Activated T-cell treated with anti-CD3 and anti-CD28 coated beads, Interleukin-2, amount 50 U/mL, for 72 hours (primary cell): ENCODE measurements at regions not wholly inside any gene's neighbourhood (a gene's known extent, or its start where the extent isn't known, plus 50 kb on each side); places are given as distances from the start of the nearest gene placed in this dataset.

Source experiments
- ATAC-seq, 2 donors: fragments of 150-1000 bp; cut with Tn5 transposase; replicated peaks in 1 of 2; 2 replicates each; pipeline ENCODE4 v1.10.0; 2021; ENCODE audit warnings: moderate library complexity in 2 of 2, mild to moderate bottlenecking in 1 of 2
- DNase-seq, 2 donors: peaks; one replicate each; pipeline ENCODE4 v3.0.0; 2021 to 2022; ENCODE audit warnings: mixed read lengths in 1 of 2
- H3K27ac Mint-ChIP-seq: one replicate; pipeline ENCODE4 v1.8.0; 2022; ENCODE audit warnings: mild to moderate bottlenecking, moderate library complexity, mixed read lengths
- H3K27me3 Mint-ChIP-seq: one replicate; pipeline ENCODE4 v1.8.0; 2022; ENCODE audit warnings: low read depth, mixed read lengths
- H3K36me3 Mint-ChIP-seq, 2 donors: one replicate each; pipeline ENCODE4 v1.8.0; 2022; ENCODE audit warnings: mixed read lengths in 2 of 2, mild to moderate bottlenecking in 1 of 2; ENCODE audit not compliant: insufficient read depth in 2 of 2
- H3K4me1 Mint-ChIP-seq: one replicate; pipeline ENCODE4 v1.8.0; 2022; ENCODE audit warnings: low read depth, mixed read lengths
- H3K4me3 Mint-ChIP-seq, 2 donors: one replicate each; pipeline ENCODE4 v1.8.0; 2022; ENCODE audit warnings: mild to moderate bottlenecking in 2 of 2, mixed read lengths in 2 of 2, moderate library complexity in 2 of 2
- H3K9me3 Mint-ChIP-seq, 2 donors: one replicate each; pipeline ENCODE4 v1.8.0; 2022; ENCODE audit warnings: mixed read lengths in 2 of 2

GRCh38 chr5:143870362-143870761 lies 58.4 kb downstream of the HMHB1 start:
- no peaks in the 10 kb centered on the region for H3K9me3 Mint-ChIP-seq
- DNase-seq (no peak), ATAC-seq (no peak)
- H3K27me3 Mint-ChIP-seq = no peaks in the 10 kb centered on the region
- H3K4me3 Mint-ChIP-seq = no peak overlapping the region
- peaks cover 0 to 1% of the 10 kb centered on the region in 2 donors for H3K36me3 Mint-ChIP-seq
- H3K4me1 Mint-ChIP-seq = no peaks in the 10 kb centered on the region
- H3K27ac Mint-ChIP-seq = no peak overlapping the region

- H3K27ac Mint-ChIP-seq = no peak overlapping the region
- DNase-seq = no peak
- no peaks in the 10 kb centered on the region for H3K4me1 Mint-ChIP-seq
- H3K27me3 Mint-ChIP-seq = no peaks in the 10 kb centered on the region
- H3K9me3 Mint-ChIP-seq = no peaks in the 10 kb centered on the region
- no peak overlapping the region for H3K4me3 Mint-ChIP-seq
- peaks cover 0 to 1% of the 10 kb centered on the region in 2 donors for H3K36me3 Mint-ChIP-seq
- ATAC-seq = no peak
Observed at GRCh38 chr5:143870871-143871632, 59.1 kb downstream of the HMHB1 start.

- Mint-ChIP-seq H3K27ac (no peak overlapping the region), H3K4me1 (no peaks in the 10 kb centered on the region), H3K9me3 (no peaks in the 10 kb centered on the region), H3K27me3 (no peaks in the 10 kb centered on the region), H3K4me3 (no peak overlapping the region), H3K36me3 (peaks cover 0 to 1% of the 10 kb centered on the region in 2 donors)
- DNase-seq = no peak
- no peak for ATAC-seq
Observed at GRCh38 chr5:143871672-143872071, 59.7 kb downstream of the HMHB1 start.

- no peak for DNase-seq
- Mint-ChIP-seq H3K4me3 (no peak overlapping the region), H3K27ac (no peak overlapping the region), H3K9me3 (no peaks in the 10 kb centered on the region), H3K36me3 (peaks cover 0 to 1% of the 10 kb centered on the region in 2 donors), H3K27me3 (no peaks in the 10 kb centered on the region), H3K4me1 (no peaks in the 10 kb centered on the region)
- ATAC-seq = no peak
Observed at GRCh38 chr5:143874312-143874711, 62.4 kb downstream of the HMHB1 start.

- H3K4me1 Mint-ChIP-seq = no peaks in the 10 kb centered on the region
- H3K27me3 Mint-ChIP-seq = no peaks in the 10 kb centered on the region
- DNase-seq (no peak), ATAC-seq (no peak)
- peaks cover 0 to 6% of the 10 kb centered on the region in 2 donors for H3K9me3 Mint-ChIP-seq
- no peak overlapping the region for H3K27ac Mint-ChIP-seq
- peaks cover 0 to 2% of the 10 kb centered on the region in 2 donors for H3K36me3 Mint-ChIP-seq
- no peak overlapping the region for H3K4me3 Mint-ChIP-seq
Observed at GRCh38 chr5:143877196-143877595, 65.2 kb downstream of the HMHB1 start.

GRCh38 chr5:143878430-143878829 lies 66.5 kb downstream of the HMHB1 start:
- DNase-seq = no peak
- H3K4me3 Mint-ChIP-seq = no peak overlapping the region
- peaks cover 0 to 8% of the 10 kb centered on the region in 2 donors for H3K9me3 Mint-ChIP-seq
- no peaks in the 10 kb centered on the region for H3K27me3 Mint-ChIP-seq
- H3K4me1 Mint-ChIP-seq = peaks cover 6% of the 10 kb centered on the region
- H3K36me3 Mint-ChIP-seq = peaks cover 0 to 2% of the 10 kb centered on the region in 2 donors
- no peak for ATAC-seq
- H3K27ac Mint-ChIP-seq = no peak overlapping the region

GRCh38 chr5:143879646-143880045 lies 67.7 kb downstream of the HMHB1 start:
- DNase-seq (no peak), ATAC-seq (no peak)
- Mint-ChIP-seq H3K9me3 (peaks cover 0 to 8% of the 10 kb centered on the region in 2 donors), H3K27ac (no peak overlapping the region), H3K27me3 (no peaks in the 10 kb centered on the region), H3K4me3 (no peak overlapping the region), H3K36me3 (peaks cover 0 to 1% of the 10 kb centered on the region in 2 donors), H3K4me1 (peaks cover 6% of the 10 kb centered on the region)

GRCh38 chr5:143880178-143880577 lies 68.2 kb downstream of the HMHB1 start:
- H3K36me3 Mint-ChIP-seq = peaks cover 0 to 1% of the 10 kb centered on the region in 2 donors
- ATAC-seq = no peak

GRCh38 chr5:143882520-143882919 lies 70.6 kb downstream of the HMHB1 start:
- H3K4me1 Mint-ChIP-seq = peaks cover 6% of the 10 kb centered on the region
- H3K27ac Mint-ChIP-seq = peak overlapping the region; percentile 41
- H3K36me3 Mint-ChIP-seq = peaks cover 0 to 1% of the 10 kb centered on the region in 2 donors
- ATAC-seq (peak; percentile 41 to 52), DNase-seq (no peak)
- peaks cover 5% of the 10 kb centered on the region for H3K27me3 Mint-ChIP-seq
- H3K9me3 Mint-ChIP-seq = peaks cover 0 to 8% of the 10 kb centered on the region in 2 donors
- H3K4me3 Mint-ChIP-seq = no peak overlapping the region

More at GRCh38 chr5:143880178-143880577, 68.2 kb downstream of the HMHB1 start:
- Mint-ChIP-seq H3K4me3 (no peak overlapping the region), H3K27ac (no peak overlapping the region), H3K4me1 (peaks cover 6% of the 10 kb centered on the region), H3K27me3 (no peaks in the 10 kb centered on the region), H3K9me3 (peaks cover 0 to 8% of the 10 kb centered on the region in 2 donors)
- DNase-seq = no peak

GRCh38 chr5:143886096-143886495 lies 74.1 kb downstream of the HMHB1 start:
- DNase-seq (no peak), ATAC-seq (no peak)
- Mint-ChIP-seq H3K36me3 (peaks cover 0 to 1% of the 10 kb centered on the region in 2 donors), H3K4me3 (no peak overlapping the region), H3K27me3 (peaks cover 6% of the 10 kb centered on the region), H3K4me1 (peaks cover 6% of the 10 kb centered on the region), H3K27ac (no peak overlapping the region), H3K9me3 (peaks cover 0 to 8% of the 10 kb centered on the region in 2 donors)

GRCh38 chr5:143886651-143887638 lies 75.0 kb downstream of the HMHB1 start:
- no peak for DNase-seq
- no peak for ATAC-seq
- Mint-ChIP-seq H3K27me3 (peaks cover 11% of the 10 kb centered on the region), H3K9me3 (peaks cover 0 to 2% of the 10 kb centered on the region in 2 donors), H3K4me3 (no peak overlapping the region), H3K36me3 (no peaks in the 10 kb centered on the region), H3K4me1 (peaks cover 6% of the 10 kb centered on the region), H3K27ac (no peak overlapping the region)

- no peak overlapping the region for H3K4me3 Mint-ChIP-seq
- H3K4me1 Mint-ChIP-seq = no peaks in the 10 kb centered on the region
- ATAC-seq (no peak), DNase-seq (no peak)
- H3K36me3 Mint-ChIP-seq = no peaks in the 10 kb centered on the region
- peaks cover 11% of the 10 kb centered on the region for H3K27me3 Mint-ChIP-seq
- H3K9me3 Mint-ChIP-seq = no peaks in the 10 kb centered on the region
- H3K27ac Mint-ChIP-seq = no peak overlapping the region
Observed at GRCh38 chr5:143887903-143888665, 76.1 kb downstream of the HMHB1 start.
